Keratinocyte (primary cell): ENCODE measurements at regions not wholly inside any gene's neighbourhood (a gene's known extent, or its start where the extent isn't known, plus 50 kb on each side); places are given as distances from the start of the nearest gene placed in this dataset.

ENCODE experiments used
- DNase-seq: peaks from one replicate; pipeline ENCODE4 v3.0.0-alpha.2; 2011; ENCODE audit warnings: low read depth, missing footprints, low spot score
- FAIRE-seq: peaks from 2 replicates; lab custom pipeline; 2011; peaks lifted over from hg19 to GRCh38; lab: Jason Lieb, UNC
- H2AFZ ChIP-seq: 2 replicates; pipeline ENCODE4 v1.6.0; 2012; ENCODE audit warnings: low read length, control low read depth, inconsistent platforms; ENCODE audit not compliant: control insufficient read depth
- H3K27ac ChIP-seq: 2 replicates; pipeline ENCODE4 v1.5.1; 2011; ENCODE audit warnings: low read length; ENCODE audit not compliant: control insufficient read depth, insufficient read depth
- H3K27me3 ChIP-seq: 3 replicates; pipeline ENCODE4 v1.6.0; 2011; ENCODE audit warnings: low read length; ENCODE audit not compliant: control insufficient read depth, insufficient read depth; ENCODE audit errors: extremely low read depth
- H3K36me3 ChIP-seq, 2 experiments: 2 replicates in 1 of 2; 3 replicates in 1 of 2; pipeline ENCODE4 v1.5.1; 2011; ENCODE audit warnings: low read length in 2 of 2, mild to moderate bottlenecking in 1 of 2; ENCODE audit not compliant: control insufficient read depth in 2 of 2, insufficient read depth in 2 of 2; ENCODE audit errors: extremely low read depth in 1 of 2
- H3K4me1 ChIP-seq: 3 replicates; pipeline ENCODE4 v1.5.1; 2011; ENCODE audit warnings: low read length; ENCODE audit not compliant: control insufficient read depth, insufficient read depth; ENCODE audit errors: extremely low read depth
- H3K4me2 ChIP-seq: 3 replicates; pipeline ENCODE4 v1.6.0; 2011; ENCODE audit warnings: low read depth, low read length; ENCODE audit not compliant: control insufficient read depth, insufficient read depth; ENCODE audit errors: extremely low read depth
- H3K4me3 ChIP-seq, 3 experiments: fragments of 200-600 bp in 1 of 3; sonication (generic) in 1 of 3; 2 replicates in 2 of 3; 3 replicates in 1 of 3; pipeline ENCODE4 v1.5.1; 2011 to 2016; ENCODE audit warnings: low read length in 3 of 3, mild to moderate bottlenecking in 3 of 3, control low read depth in 2 of 3, inconsistent platforms in 1 of 3, low read depth in 1 of 3, mixed read lengths in 1 of 3, mixed run types in 1 of 3, moderate library complexity in 1 of 3; ENCODE audit not compliant: control insufficient read depth in 2 of 3, insufficient read depth in 2 of 3; ENCODE audit errors: extremely low read depth in 1 of 3
- H3K79me2 ChIP-seq: 2 replicates; pipeline ENCODE4 v1.6.0; 2012; ENCODE audit warnings: low read length; ENCODE audit not compliant: control insufficient read depth, insufficient read depth
- H3K9ac ChIP-seq: 3 replicates; pipeline ENCODE4 v1.6.0; 2011; ENCODE audit warnings: low read length; ENCODE audit not compliant: control insufficient read depth, insufficient read depth; ENCODE audit errors: extremely low read depth
- H3K9me1 ChIP-seq: 3 replicates; pipeline ENCODE4 v1.6.0; 2011; ENCODE audit warnings: low read length; ENCODE audit not compliant: control insufficient read depth, insufficient read depth; ENCODE audit errors: extremely low read depth
- H3K9me3 ChIP-seq: 2 replicates; pipeline ENCODE4 v1.5.1; 2012; ENCODE audit warnings: low read depth, low read length; ENCODE audit not compliant: control insufficient read depth
- H4K20me1 ChIP-seq: 3 replicates; pipeline ENCODE4 v1.6.0; 2011; ENCODE audit warnings: low read length; ENCODE audit not compliant: control insufficient read depth, insufficient read depth; ENCODE audit errors: extremely low read depth
- EZH2 ChIP-seq: IDR thresholded peaks from one replicate; pipeline ENCODE4 v1.6.1; 2012; ENCODE audit warnings: inconsistent platforms, mild to moderate bottlenecking, low read length, moderate library complexity
- dilution Hi-C: fragments of 300-500 bp; cut with MboI; formaldehyde crosslinking; loops from one replicate; pipeline ENCODE4 v1.7.0; 2020; ENCODE audit warnings: low sequenced_read_pairs; ENCODE audit not compliant: extremely low pct_ligation_motif_present
- TF ChIP-seq, protein P1 (sequence below), 3 experiments: IDR thresholded peaks in 1 of 3; conservative IDR thresholded peaks in 1 of 3; optimal IDR thresholded peaks in 1 of 3; 2 replicates in 2 of 3; 3 replicates in 1 of 3; pipeline versions ENCODE3 to v1.5.1; 2011; ENCODE audit warnings: low read length in 3 of 3, mild to moderate bottlenecking in 3 of 3, moderate library complexity in 2 of 3, control low read depth in 1 of 3, inconsistent platforms in 1 of 3; ENCODE audit not compliant: insufficient read depth in 2 of 3; ENCODE audit errors: extremely low read depth in 1 of 3

DNA sequence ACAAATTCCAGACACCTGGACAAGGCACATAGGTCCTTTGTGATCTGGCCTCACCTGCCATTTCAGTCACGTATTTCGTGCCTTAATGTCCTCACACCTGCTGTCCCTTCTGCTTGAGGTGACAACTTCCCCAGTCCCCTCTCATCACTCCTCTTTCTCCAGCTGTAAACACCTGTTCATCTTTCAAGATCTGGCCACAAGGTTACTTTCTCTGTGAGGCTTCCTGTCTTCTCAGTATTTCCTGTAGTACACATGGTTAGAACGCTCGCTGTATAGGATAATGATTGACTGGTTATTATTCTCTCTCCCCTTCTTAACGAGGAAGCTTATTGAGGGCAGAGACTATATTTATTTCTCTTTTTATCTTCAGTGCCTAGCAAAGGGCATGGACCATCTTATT lies 74.5 kb upstream of the PMFBP1 start:
- no peaks in the 10 kb centered on the region for H3K9me3 ChIP-seq
- no peaks in the 10 kb centered on the region for H3K9me1 ChIP-seq
- H3K4me1 ChIP-seq = peaks cover 6% of the 10 kb centered on the region
- H3K9ac ChIP-seq = no peak overlapping the region
- H4K20me1 ChIP-seq = no peaks in the 10 kb centered on the region
- TF ChIP-seq, protein P1, sequence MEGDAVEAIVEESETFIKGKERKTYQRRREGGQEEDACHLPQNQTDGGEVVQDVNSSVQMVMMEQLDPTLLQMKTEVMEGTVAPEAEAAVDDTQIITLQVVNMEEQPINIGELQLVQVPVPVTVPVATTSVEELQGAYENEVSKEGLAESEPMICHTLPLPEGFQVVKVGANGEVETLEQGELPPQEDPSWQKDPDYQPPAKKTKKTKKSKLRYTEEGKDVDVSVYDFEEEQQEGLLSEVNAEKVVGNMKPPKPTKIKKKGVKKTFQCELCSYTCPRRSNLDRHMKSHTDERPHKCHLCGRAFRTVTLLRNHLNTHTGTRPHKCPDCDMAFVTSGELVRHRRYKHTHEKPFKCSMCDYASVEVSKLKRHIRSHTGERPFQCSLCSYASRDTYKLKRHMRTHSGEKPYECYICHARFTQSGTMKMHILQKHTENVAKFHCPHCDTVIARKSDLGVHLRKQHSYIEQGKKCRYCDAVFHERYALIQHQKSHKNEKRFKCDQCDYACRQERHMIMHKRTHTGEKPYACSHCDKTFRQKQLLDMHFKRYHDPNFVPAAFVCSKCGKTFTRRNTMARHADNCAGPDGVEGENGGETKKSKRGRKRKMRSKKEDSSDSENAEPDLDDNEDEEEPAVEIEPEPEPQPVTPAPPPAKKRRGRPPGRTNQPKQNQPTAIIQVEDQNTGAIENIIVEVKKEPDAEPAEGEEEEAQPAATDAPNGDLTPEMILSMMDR (optimal IDR thresholded peaks at IDR 0.05 in 1 of 3, IDR thresholded peaks at IDR 0.05 in 1 of 3, conservative IDR thresholded peaks at IDR 0.05 in 1 of 3; ENCODE audit: extremely low read depth in 1 of 3, insufficient read depth in 2 of 3, low read length in 3 of 3) = no peak
- no peak for TF ChIP-seq EZH2
- no peak for FAIRE-seq
- no peak overlapping the region for H2AFZ ChIP-seq
- no peak for DNase-seq
- H3K79me2 ChIP-seq = no peaks in the 10 kb centered on the region
- H3K4me3 ChIP-seq = no peak overlapping the region
- dilution Hi-C loops = no loop called here
- H3K36me3 ChIP-seq = no peaks in the 10 kb centered on the region
- H3K4me2 ChIP-seq = no peak overlapping the region
- H3K27me3 ChIP-seq = no peaks in the 10 kb centered on the region
- H3K27ac ChIP-seq = no peak overlapping the region

DNA sequence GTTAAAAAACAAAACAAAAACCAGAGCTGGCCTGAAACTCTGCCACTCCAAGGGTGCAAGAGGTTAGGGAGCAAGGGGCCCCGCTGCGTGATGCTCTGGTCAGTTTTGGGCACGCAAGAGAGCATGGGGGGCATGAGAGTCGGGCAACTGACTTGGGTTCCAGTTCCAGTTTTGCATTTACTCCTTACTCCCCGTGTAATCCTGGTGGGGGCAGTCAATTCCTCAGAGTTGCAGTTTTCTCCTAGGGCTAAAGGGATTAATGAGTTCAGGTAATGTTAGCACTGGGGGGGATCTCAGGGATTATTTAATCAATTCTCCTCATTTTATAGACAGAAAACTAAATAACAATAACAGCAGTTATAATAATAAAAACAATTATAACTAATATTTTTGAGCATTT lies 72.9 kb upstream of the PMFBP1 start:
- Histone ChIP-seq H3K9ac (no peak overlapping the region), H3K9me1 (no peaks in the 10 kb centered on the region), H3K9me3 (no peaks in the 10 kb centered on the region), H4K20me1 (no peaks in the 10 kb centered on the region), H3K4me1 (peaks cover 6% of the 10 kb centered on the region), H3K4me2 (no peak overlapping the region), H3K27me3 (no peaks in the 10 kb centered on the region), H3K36me3 (no peaks in the 10 kb centered on the region), H3K27ac (no peak overlapping the region), H3K79me2 (no peaks in the 10 kb centered on the region), H2AFZ (no peak overlapping the region), H3K4me3 (no peak overlapping the region)
- dilution Hi-C loops = no loop called here
- DNase-seq (no peak), FAIRE-seq (no peak)
- TF ChIP-seq EZH2 = no peak
- TF ChIP-seq, protein P1 (optimal IDR thresholded peaks at IDR 0.05 in 1 of 3, IDR thresholded peaks at IDR 0.05 in 1 of 3, conservative IDR thresholded peaks at IDR 0.05 in 1 of 3; ENCODE audit: extremely low read depth in 1 of 3, insufficient read depth in 2 of 3, low read length in 3 of 3) = peak in 1 of 3 experiments; percentile 54
